Activated T-helper 1 cell treated with anti-CD3 and anti-CD28 coated beads, Interleukin-12 subunit alpha, Interleukin-12 subunit beta, Interleukin-2, Interleukin-4 antibody, amounts not matched to agents 30 ng/mL and 10 ng/mL and 1 ng/mL, durations not matched to agents 14 hours and 24 hours and 36 hours (primary cell): ENCODE measurements at regions not wholly inside any gene's neighbourhood (a gene's known extent, or its start where the extent isn't known, plus 50 kb on each side); places are given as distances from the start of the nearest gene placed in this dataset.

Experiments
- DNase-seq: peaks from one replicate; pipeline ENCODE4 v3.0.0; 2021; ENCODE audit warnings: low spot score
- H3K27ac Mint-ChIP-seq: one replicate; pipeline ENCODE4 v1.8.0; 2021; ENCODE audit warnings: mild to moderate bottlenecking, mixed read lengths
- H3K27me3 Mint-ChIP-seq: one replicate; pipeline ENCODE4 v1.8.0; 2022; ENCODE audit warnings: mild to moderate bottlenecking, moderate library complexity, mixed read lengths; ENCODE audit not compliant: insufficient read depth
- H3K36me3 Mint-ChIP-seq: one replicate; pipeline ENCODE4 v1.8.0; 2021; ENCODE audit warnings: low read depth, mixed read lengths
- H3K4me1 Mint-ChIP-seq: one replicate; pipeline ENCODE4 v1.8.0; 2021; ENCODE audit warnings: low read depth, mixed read lengths
- H3K4me3 Mint-ChIP-seq: one replicate; pipeline ENCODE4 v1.8.0; 2021; ENCODE audit warnings: mild to moderate bottlenecking, moderate library complexity, mixed read lengths
- H3K9me3 Mint-ChIP-seq: one replicate; pipeline ENCODE4 v1.8.0; 2021; ENCODE audit warnings: mixed read lengths
- intact Hi-C: fragments of 100-400 bp; cut with micrococcal nuclease; formaldehyde crosslinking; loops from one replicate; pipeline ENCODE4 v1.15.1; 2024

- peaks cover 5% of the 10 kb centered on the region for H3K4me1 Mint-ChIP-seq
- H3K27ac Mint-ChIP-seq: no peak overlapping the region
- H3K27me3 Mint-ChIP-seq: peaks cover 7% of the 10 kb centered on the region
- no peak for DNase-seq
- H3K9me3 Mint-ChIP-seq: no peaks in the 10 kb centered on the region
- no peaks in the 10 kb centered on the region for H3K36me3 Mint-ChIP-seq
- no peak overlapping the region for H3K4me3 Mint-ChIP-seq
- intact Hi-C loops: loop anchor here (1.0 kb wide), 3 partner anchors 9 to 77 kb away; no protein-coding TSS in a partner anchor
These were observed 89.0 kb upstream of the MACF1 start for GRCh38 chr1:39115271-39116110.

DNA sequence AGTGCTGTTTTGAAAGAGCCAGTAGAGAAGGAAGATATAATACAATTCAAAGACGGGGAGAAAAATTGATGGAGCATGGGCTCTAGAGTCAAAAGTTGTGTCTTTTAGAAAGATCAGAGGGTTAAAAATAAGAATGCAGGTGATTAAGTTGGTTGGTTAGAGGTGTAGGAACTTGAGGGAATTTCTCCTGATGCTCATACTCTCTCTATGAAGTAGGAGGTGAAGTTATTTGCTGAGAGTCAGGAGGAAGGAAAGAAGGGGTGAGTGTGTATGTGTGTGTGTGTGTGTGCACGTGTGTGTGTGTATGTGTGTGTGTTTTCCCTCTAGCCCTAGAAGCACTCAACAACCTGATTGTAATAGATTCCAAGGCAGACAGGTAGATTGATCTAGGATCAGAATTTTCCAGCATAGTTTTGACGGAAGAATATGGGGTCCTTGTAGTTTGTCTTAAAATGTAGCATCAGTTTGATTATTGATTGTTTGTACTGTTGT is 88.3 kb upstream of the MACF1 start:
- no peaks in the 10 kb centered on the region for H3K36me3 Mint-ChIP-seq
- no peaks in the 10 kb centered on the region for H3K9me3 Mint-ChIP-seq
- intact Hi-C loops: no loop called here
- no peak overlapping the region for H3K27ac Mint-ChIP-seq
- H3K27me3 Mint-ChIP-seq: peaks cover 7% of the 10 kb centered on the region
- H3K4me3 Mint-ChIP-seq: no peak overlapping the region
- DNase-seq: no peak
- peaks cover 5% of the 10 kb centered on the region for H3K4me1 Mint-ChIP-seq

GRCh38 chr1:39116860-39117728 is 87.4 kb upstream of the MACF1 start:
- intact Hi-C loops: no loop called here
- Mint-ChIP-seq H3K4me3 (no peak overlapping the region), H3K4me1 (peaks cover 5% of the 10 kb centered on the region), H3K9me3 (no peaks in the 10 kb centered on the region), H3K36me3 (no peaks in the 10 kb centered on the region), H3K27me3 (peaks cover 7% of the 10 kb centered on the region), H3K27ac (no peak overlapping the region)
- DNase-seq: no peak

DNA sequence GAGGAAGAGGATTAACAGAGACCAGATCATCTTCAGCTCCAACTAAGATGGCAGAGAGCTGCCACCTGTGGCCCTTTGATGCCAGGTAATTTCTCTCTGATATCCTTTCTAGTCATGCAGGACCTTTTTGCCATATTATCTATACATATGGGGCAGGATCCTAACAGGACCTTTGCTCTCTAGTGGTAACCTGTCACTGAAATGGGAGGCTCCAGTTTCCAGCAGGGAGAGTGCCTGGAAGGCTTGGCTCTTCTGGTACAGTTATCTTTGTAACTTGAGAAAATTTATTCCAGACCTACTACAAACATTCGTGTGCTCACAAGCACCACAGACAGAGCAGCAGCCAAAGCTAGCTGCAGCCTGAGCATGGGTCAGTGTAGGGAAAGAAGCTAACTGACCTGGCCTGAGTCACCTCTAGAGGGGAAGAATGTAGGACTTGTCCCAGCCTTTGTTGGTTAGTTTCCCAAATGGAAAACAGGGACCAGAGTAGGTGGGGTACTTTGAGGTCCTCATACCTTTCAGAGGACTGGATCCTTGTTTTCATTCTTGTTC is 86.5 kb upstream of the MACF1 start:
- peaks cover 9% of the 10 kb centered on the region for H3K4me1 Mint-ChIP-seq
- no peak overlapping the region for H3K4me3 Mint-ChIP-seq
- H3K27ac Mint-ChIP-seq: no peak overlapping the region
- H3K36me3 Mint-ChIP-seq: no peaks in the 10 kb centered on the region
- no peaks in the 10 kb centered on the region for H3K9me3 Mint-ChIP-seq
- intact Hi-C loops: no loop called here
- H3K27me3 Mint-ChIP-seq: peaks cover 3% of the 10 kb centered on the region
- DNase-seq: no peak

- Mint-ChIP-seq H3K27ac (no peak overlapping the region), H3K4me1 (peaks cover 9% of the 10 kb centered on the region), H3K27me3 (no peaks in the 10 kb centered on the region), H3K4me3 (no peak overlapping the region), H3K9me3 (no peaks in the 10 kb centered on the region), H3K36me3 (no peaks in the 10 kb centered on the region)
- DNase-seq: no peak
- intact Hi-C loops: no loop called here
These were observed 82.4 kb upstream of the MACF1 start for GRCh38 chr1:39122056-39122455.

DNA sequence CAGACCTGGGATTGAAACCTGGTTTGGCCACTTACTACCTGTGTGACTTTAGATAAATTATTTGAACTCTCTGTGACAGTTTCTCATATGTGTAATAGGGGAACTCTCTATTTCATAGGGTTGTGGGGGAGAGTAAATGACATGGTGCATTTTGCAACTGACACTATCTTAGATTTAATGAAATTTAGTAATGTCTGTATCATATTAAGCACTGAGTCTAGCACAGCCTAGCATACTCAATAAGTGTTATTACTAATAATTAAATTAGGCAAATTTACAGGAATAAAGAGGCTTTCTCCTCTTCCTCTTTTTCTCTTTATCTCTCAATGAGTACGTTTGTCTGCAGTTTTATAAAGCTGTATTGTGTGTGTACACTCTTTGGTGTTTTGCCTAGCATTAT is 80.2 kb upstream of the MACF1 start:
- Mint-ChIP-seq H3K36me3 (no peaks in the 10 kb centered on the region), H3K27me3 (no peaks in the 10 kb centered on the region), H3K4me3 (no peak overlapping the region), H3K9me3 (no peaks in the 10 kb centered on the region), H3K27ac (no peak overlapping the region), H3K4me1 (peaks cover 4% of the 10 kb centered on the region)
- no peak for DNase-seq
- intact Hi-C loops: no loop called here

DNA sequence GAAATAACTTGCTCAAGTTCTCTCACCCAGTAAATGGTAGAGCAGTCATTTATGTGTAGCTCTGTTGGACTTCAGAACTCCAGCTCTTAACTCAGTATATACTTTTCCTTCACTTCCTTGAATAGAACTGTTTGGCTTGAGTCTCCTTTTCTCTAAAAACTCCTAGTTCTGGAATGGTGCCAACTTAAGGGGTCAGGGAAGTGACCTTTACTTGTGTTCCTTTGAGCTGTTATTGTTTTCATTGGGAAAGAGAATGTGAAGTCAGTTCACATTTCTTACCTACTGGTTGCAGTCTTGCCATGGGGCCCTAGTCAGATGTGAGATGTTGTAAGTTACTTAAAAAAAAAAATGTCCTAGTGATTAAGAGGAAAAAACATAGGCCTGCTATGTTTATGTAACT is 77.0 kb upstream of the MACF1 start:
- intact Hi-C loops: no loop called here
- no peak overlapping the region for H3K27ac Mint-ChIP-seq
- H3K36me3 Mint-ChIP-seq: no peaks in the 10 kb centered on the region
- H3K9me3 Mint-ChIP-seq: no peaks in the 10 kb centered on the region
- H3K4me1 Mint-ChIP-seq: peaks cover 3% of the 10 kb centered on the region
- DNase-seq: no peak
- H3K27me3 Mint-ChIP-seq: no peaks in the 10 kb centered on the region
- H3K4me3 Mint-ChIP-seq: no peak overlapping the region

DNA sequence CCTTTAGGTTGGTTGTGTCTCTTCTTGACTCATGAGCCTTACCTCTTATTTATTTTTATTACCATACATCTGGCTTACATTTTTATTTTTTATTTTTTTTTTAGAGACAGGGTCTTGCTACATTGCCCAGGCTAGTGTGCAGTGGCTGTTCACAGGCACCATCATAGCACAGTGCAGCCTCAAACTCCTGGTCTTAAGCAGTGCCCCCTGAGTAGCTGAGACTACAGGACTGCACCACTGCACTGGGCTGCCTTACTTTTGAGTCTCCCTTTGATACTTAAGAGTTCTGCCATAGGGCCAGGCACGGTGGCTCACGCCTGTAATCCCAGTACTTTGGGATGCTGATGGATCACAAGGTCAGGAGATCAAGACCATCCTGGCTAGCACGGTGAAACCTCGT is 76.4 kb upstream of the MACF1 start:
- no peaks in the 10 kb centered on the region for H3K27me3 Mint-ChIP-seq
- intact Hi-C loops: no loop called here
- DNase-seq: no peak
- H3K4me1 Mint-ChIP-seq: no peaks in the 10 kb centered on the region
- H3K36me3 Mint-ChIP-seq: no peaks in the 10 kb centered on the region
- H3K27ac Mint-ChIP-seq: no peak overlapping the region
- H3K9me3 Mint-ChIP-seq: no peaks in the 10 kb centered on the region
- H3K4me3 Mint-ChIP-seq: no peak overlapping the region

- Mint-ChIP-seq H3K9me3 (no peaks in the 10 kb centered on the region), H3K36me3 (no peaks in the 10 kb centered on the region), H3K4me3 (no peak overlapping the region), H3K4me1 (no peaks in the 10 kb centered on the region), H3K27me3 (no peaks in the 10 kb centered on the region), H3K27ac (no peak overlapping the region)
- no peak for DNase-seq
- intact Hi-C loops: no loop called here
These were observed 75.5 kb upstream of the MACF1 start for GRCh38 chr1:39128959-39129358.

- Mint-ChIP-seq H3K9me3 (no peaks in the 10 kb centered on the region), H3K4me1 (peaks cover under 1% of the 10 kb centered on the region), H3K4me3 (no peak overlapping the region), H3K27me3 (no peaks in the 10 kb centered on the region), H3K27ac (no peak overlapping the region), H3K36me3 (no peaks in the 10 kb centered on the region)
- DNase-seq: no peak
- intact Hi-C loops: no loop called here
These were observed 75.0 kb upstream of the MACF1 start for GRCh38 chr1:39129514-39129913.

DNA sequence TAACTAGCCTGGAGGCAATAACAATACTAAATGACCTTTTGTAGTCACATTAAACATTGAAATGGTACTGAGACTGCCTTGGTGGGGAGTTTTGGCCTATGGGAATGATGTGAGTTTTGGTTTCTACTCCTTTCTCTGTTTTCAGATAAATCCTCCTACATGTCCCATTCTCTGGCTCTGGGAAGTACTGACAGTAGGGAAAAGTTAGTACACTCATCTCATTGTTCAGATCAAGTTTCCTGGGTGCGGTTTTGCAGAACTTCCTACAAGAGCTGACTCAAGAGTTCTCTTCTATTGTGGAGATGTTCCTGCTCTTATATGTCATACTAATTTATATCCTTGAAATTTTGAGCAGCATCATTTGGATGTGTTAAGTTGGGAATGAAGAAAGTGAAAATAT is 74.2 kb upstream of the MACF1 start:
- Mint-ChIP-seq H3K27ac (no peak overlapping the region), H3K9me3 (no peaks in the 10 kb centered on the region)

DNA sequence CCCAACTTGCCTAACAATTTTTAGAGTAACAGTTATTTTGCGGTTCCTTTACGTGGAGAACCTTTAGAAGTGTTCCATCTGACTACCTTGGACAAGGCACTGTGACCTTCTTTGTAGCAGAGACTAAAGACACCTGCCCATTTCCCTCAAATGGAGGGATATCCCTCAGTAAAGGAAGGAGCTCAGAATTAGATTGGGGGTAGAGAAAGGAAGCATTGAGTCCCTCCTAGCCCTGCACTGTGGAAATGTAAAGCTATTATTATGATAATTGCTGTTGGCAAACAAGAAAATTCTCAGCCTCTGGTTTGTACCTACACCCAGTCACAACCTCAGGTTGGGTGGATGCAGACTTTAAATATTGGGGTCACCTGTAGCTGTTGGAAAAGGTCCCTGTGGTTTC is 72.6 kb upstream of the MACF1 start:
- Mint-ChIP-seq H3K27ac (no peak overlapping the region), H3K4me3 (no peak overlapping the region), H3K4me1 (peaks cover 6% of the 10 kb centered on the region), H3K27me3 (no peaks in the 10 kb centered on the region), H3K9me3 (no peaks in the 10 kb centered on the region), H3K36me3 (no peaks in the 10 kb centered on the region)
- intact Hi-C loops: no loop called here
- DNase-seq: no peak

More for the DNA sequence above, 74.2 kb upstream of the MACF1 start:
- Mint-ChIP-seq H3K4me3 (no peak overlapping the region), H3K27me3 (no peaks in the 10 kb centered on the region), H3K4me1 (peaks cover 6% of the 10 kb centered on the region), H3K36me3 (no peaks in the 10 kb centered on the region)
- intact Hi-C loops: no loop called here
- no peak for DNase-seq
